OCI-LY3 (cell line): ENCODE measurements at regions not wholly inside any gene's neighbourhood (a gene's known extent, or its start where the extent isn't known, plus 50 kb on each side); places are given as distances from the start of the nearest gene placed in this dataset.

Source experiments
- H2AFZ ChIP-seq: fragments of 200-600, 300-600 bp; shearing (Covaris generic); 2 replicates; pipeline ENCODE4 v1.6.0; 2014; ENCODE audit warnings: antibody characterized with exemption, low read depth, low read length
- H3K27ac ChIP-seq: fragments of 200-600, 300-600 bp; sonication (generic); 2 replicates; pipeline ENCODE4 v1.5.1; 2014; ENCODE audit warnings: mild to moderate bottlenecking, low read length, moderate library complexity, mixed read lengths
- H3K27me3 ChIP-seq: fragments of 200-600, 300-600 bp; sonication (generic); 2 replicates; pipeline ENCODE4 v1.6.1; 2014; ENCODE audit warnings: low read depth, low read length, mixed read lengths
- H3K36me3 ChIP-seq: fragments of 200-600, 300-600 bp; sonication (generic); replicated peaks from 2 replicates; pipeline ENCODE3; 2014; ENCODE audit warnings: low read depth, low read length, mixed read lengths
- H3K4me1 ChIP-seq: fragments of 300-600, 200-600 bp; sonication (generic); 2 replicates; pipeline ENCODE4 v1.6.1; 2014; ENCODE audit warnings: low read length, mixed read lengths
- H3K4me2 ChIP-seq: fragments of 200-600, 300-600 bp; sonication (generic); 2 replicates; pipeline ENCODE4 v1.6.1; 2014; ENCODE audit warnings: low read length, mixed read lengths
- H3K4me3 ChIP-seq: fragments of 300-600, 200-600 bp; sonication (generic); 2 replicates; pipeline ENCODE4 v1.5.1; 2014; ENCODE audit warnings: antibody characterized with exemption, mild to moderate bottlenecking, low read length, moderate library complexity
- H3K79me2 ChIP-seq: fragments of 300-600, 200-600 bp; shearing (Covaris generic); 2 replicates; pipeline ENCODE4 v1.6.1; 2014; ENCODE audit warnings: mild to moderate bottlenecking, low read length, mixed read lengths
- H3K9ac ChIP-seq: fragments of 300-600, 200-600 bp; shearing (Covaris generic); 2 replicates; pipeline ENCODE4 v1.6.0; 2014; ENCODE audit warnings: mild to moderate bottlenecking, low read length, moderate library complexity
- H3K9me3 ChIP-seq: fragments of 200-600, 300-600 bp; shearing (Covaris generic); 2 replicates; pipeline ENCODE4 v1.6.1; 2014; ENCODE audit warnings: low read length, mixed read lengths; ENCODE audit not compliant: insufficient read depth
- H4K20me1 ChIP-seq: fragments of 200-600, 300-600 bp; sonication (generic); 2 replicates; pipeline ENCODE4 v1.6.1; 2016; ENCODE audit warnings: low read length, mixed read lengths; ENCODE audit not compliant: insufficient read depth
- EZH2phosphoT487 ChIP-seq: fragments of 200-600 bp; shearing (Covaris generic); IDR thresholded peaks from 2 replicates; pipeline ENCODE4 v1.6.1; 2018; ENCODE audit warnings: antibody characterized with exemption, mixed run types, low read depth
- TF ChIP-seq, protein P1 (sequence below): fragments of 200-600, 300-600 bp; sonication (generic); IDR thresholded peaks from 2 replicates; pipeline ENCODE4 v1.5.1; 2014; ENCODE audit warnings: antibody characterized with exemption, low read length, low read depth

DNA sequence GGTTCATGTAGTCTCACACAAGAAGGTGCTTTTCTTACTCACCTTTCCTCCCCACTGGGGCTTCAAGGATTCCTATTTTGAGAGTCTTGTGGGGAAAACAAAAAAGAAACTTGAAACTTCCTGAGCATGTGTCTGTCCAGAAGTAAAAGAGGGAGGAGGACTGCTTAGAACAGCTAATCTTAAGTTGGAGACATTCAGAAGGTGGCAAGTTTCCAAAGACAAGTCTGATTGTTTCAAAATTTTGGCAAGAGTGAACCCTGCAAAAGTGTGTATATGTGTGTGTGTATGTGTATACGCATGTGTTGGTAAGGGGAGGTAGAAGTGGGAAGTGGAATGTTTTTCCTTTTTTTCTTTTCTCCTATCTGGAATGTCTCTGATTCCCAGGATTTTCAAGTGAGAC is 189.0 kb upstream of the FRMPD4 start:
- H3K36me3 ChIP-seq: no peaks in the 10 kb centered on the region
- no peak overlapping the region for H3K4me2 ChIP-seq
- no peak overlapping the region for H3K4me3 ChIP-seq
- H3K9me3 ChIP-seq: no peaks in the 10 kb centered on the region
- no peak overlapping the region for H3K9ac ChIP-seq
- H2AFZ ChIP-seq: no peak overlapping the region
- H4K20me1 ChIP-seq: no peaks in the 10 kb centered on the region
- peaks cover 5% of the 10 kb centered on the region for H3K4me1 ChIP-seq
- no peaks in the 10 kb centered on the region for H3K79me2 ChIP-seq
- no peaks in the 10 kb centered on the region for H3K27me3 ChIP-seq
- no peak overlapping the region for H3K27ac ChIP-seq
- TF ChIP-seq, protein P1, sequence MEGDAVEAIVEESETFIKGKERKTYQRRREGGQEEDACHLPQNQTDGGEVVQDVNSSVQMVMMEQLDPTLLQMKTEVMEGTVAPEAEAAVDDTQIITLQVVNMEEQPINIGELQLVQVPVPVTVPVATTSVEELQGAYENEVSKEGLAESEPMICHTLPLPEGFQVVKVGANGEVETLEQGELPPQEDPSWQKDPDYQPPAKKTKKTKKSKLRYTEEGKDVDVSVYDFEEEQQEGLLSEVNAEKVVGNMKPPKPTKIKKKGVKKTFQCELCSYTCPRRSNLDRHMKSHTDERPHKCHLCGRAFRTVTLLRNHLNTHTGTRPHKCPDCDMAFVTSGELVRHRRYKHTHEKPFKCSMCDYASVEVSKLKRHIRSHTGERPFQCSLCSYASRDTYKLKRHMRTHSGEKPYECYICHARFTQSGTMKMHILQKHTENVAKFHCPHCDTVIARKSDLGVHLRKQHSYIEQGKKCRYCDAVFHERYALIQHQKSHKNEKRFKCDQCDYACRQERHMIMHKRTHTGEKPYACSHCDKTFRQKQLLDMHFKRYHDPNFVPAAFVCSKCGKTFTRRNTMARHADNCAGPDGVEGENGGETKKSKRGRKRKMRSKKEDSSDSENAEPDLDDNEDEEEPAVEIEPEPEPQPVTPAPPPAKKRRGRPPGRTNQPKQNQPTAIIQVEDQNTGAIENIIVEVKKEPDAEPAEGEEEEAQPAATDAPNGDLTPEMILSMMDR: no peak
- TF ChIP-seq EZH2phosphoT487: no peak

DNA sequence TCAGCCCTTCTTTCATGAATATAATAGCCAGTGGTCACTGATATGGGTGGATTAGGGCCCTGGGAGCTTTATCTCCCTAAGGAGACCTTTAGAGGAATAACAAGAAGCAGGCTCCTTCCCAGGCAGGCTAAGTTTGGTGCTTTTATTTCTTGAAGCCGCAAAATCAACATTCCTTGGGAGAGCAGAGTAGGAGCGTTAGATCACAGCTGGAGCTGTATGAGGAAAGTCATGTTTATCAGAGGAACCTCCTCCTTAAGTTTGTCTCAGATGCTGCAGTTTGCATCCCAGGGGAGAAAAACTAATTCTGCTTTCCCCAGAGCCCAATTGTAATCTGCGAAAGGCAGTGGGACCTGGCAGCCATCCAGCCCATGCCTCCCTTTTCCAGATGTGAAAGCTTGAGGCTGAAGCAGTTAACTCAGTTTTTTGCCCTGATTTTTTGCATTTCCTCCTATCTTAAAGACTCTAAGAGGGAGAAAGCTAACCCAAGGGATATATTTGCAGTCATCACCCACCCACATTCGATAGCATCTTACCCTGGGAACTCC is 186.0 kb upstream of the FRMPD4 start:
- no peaks in the 10 kb centered on the region for H3K27me3 ChIP-seq
- H2AFZ ChIP-seq: no peak overlapping the region
- H3K4me1 ChIP-seq: no peaks in the 10 kb centered on the region
- no peak overlapping the region for H3K9ac ChIP-seq
- no peak overlapping the region for H3K4me3 ChIP-seq
- TF ChIP-seq, protein P1: no peak
- no peak for TF ChIP-seq EZH2phosphoT487
- no peaks in the 10 kb centered on the region for H4K20me1 ChIP-seq
- H3K9me3 ChIP-seq: no peaks in the 10 kb centered on the region
- no peak overlapping the region for H3K27ac ChIP-seq
- H3K36me3 ChIP-seq: no peaks in the 10 kb centered on the region
- no peak overlapping the region for H3K4me2 ChIP-seq
- no peaks in the 10 kb centered on the region for H3K79me2 ChIP-seq

DNA sequence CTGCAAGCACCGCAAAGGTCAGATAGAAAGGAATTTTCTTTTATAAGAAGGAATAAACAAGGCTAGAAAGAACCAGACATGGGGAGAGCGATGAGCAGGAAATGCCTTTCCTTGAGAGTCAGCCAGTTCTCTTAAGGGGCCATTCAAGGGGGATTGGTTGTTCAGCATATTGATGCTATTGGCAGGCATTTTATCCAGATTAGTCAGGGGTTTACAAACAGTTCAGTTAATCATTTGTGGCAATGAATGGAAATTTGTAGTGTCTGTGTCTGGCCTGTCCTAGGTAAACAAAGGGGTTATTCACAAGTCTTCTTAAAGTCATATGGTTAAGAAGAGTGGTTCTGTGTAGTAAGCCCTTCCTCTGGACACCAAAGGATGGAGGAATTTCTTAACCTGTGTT is 184.7 kb upstream of the FRMPD4 start:
- Histone ChIP-seq H2AFZ (no peak overlapping the region), H3K27ac (no peak overlapping the region), H3K4me2 (no peak overlapping the region), H3K4me1 (no peaks in the 10 kb centered on the region), H3K4me3 (no peak overlapping the region), H3K9ac (no peak overlapping the region), H3K9me3 (no peaks in the 10 kb centered on the region), H3K27me3 (no peaks in the 10 kb centered on the region), H4K20me1 (no peaks in the 10 kb centered on the region), H3K36me3 (no peaks in the 10 kb centered on the region), H3K79me2 (no peaks in the 10 kb centered on the region)
- TF ChIP-seq, protein P1: no peak

DNA sequence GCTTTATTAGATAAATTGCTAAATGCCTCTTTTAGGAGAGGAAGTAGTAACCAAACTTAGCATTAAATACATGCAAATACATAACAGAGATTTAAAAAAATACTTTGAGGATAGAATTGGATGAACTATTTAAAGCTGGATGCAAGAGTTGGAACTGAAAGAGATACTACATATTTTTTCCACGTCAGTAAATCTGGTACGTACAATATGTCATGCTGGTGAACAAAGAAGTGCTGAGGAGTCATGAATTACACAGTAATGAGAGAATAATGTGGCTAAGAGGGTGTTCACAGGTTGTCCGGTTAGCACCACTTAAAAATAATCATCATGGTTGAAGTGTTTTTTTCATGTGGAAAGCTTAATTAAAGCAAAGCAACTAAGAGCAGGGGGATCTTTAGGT is 184.1 kb upstream of the FRMPD4 start:
- H3K4me2 ChIP-seq: no peak overlapping the region
- no peak overlapping the region for H2AFZ ChIP-seq
- H3K4me3 ChIP-seq: no peak overlapping the region
- no peaks in the 10 kb centered on the region for H3K9me3 ChIP-seq
- H3K4me1 ChIP-seq: no peaks in the 10 kb centered on the region
- H3K36me3 ChIP-seq: no peaks in the 10 kb centered on the region
- no peaks in the 10 kb centered on the region for H3K79me2 ChIP-seq
- H4K20me1 ChIP-seq: no peaks in the 10 kb centered on the region
- no peaks in the 10 kb centered on the region for H3K27me3 ChIP-seq
- H3K9ac ChIP-seq: no peak overlapping the region
- TF ChIP-seq, protein P1: no peak
- no peak for TF ChIP-seq EZH2phosphoT487
- no peak overlapping the region for H3K27ac ChIP-seq
